Esophagus (tissue), 2 donors: ENCODE measurements at regions not wholly inside any gene's neighbourhood (a gene's known extent, or its start where the extent isn't known, plus 50 kb on each side); places are given as distances from the start of the nearest gene placed in this dataset.

Source experiments
- H3K27ac ChIP-seq, 2 donors: one replicate each; pipeline ENCODE4 v1.5.1; 2013; ENCODE audit warnings: low read depth in 2 of 2, mild to moderate bottlenecking in 2 of 2, inconsistent platforms in 1 of 2, low read length in 1 of 2, moderate library complexity in 1 of 2
- H3K27me3 ChIP-seq, 2 donors: one replicate each; pipeline ENCODE4 v1.6.1; 2013; ENCODE audit warnings: low read length in 2 of 2, control low read depth in 1 of 2, mild to moderate bottlenecking in 1 of 2; ENCODE audit not compliant: insufficient read depth in 2 of 2, control insufficient read depth in 1 of 2
- H3K36me3 ChIP-seq, 2 donors: one replicate each; pipeline ENCODE4 v1.6.1; 2013; ENCODE audit warnings: low read length in 1 of 2; ENCODE audit not compliant: control insufficient read depth in 2 of 2, insufficient read depth in 2 of 2
- H3K4me1 ChIP-seq, 2 donors: one replicate each; pipeline ENCODE4 v1.6.1; 2013; ENCODE audit warnings: low read length in 1 of 2; ENCODE audit not compliant: control insufficient read depth in 2 of 2, insufficient read depth in 2 of 2
- H3K4me3 ChIP-seq, 2 donors: one replicate each; pipeline ENCODE4 v1.5.1; 2013; ENCODE audit warnings: low read length in 2 of 2, mild to moderate bottlenecking in 2 of 2, low read depth in 1 of 2, moderate library complexity in 1 of 2
- H3K9me3 ChIP-seq, 2 donors: one replicate each; pipeline ENCODE4 v1.6.1; 2013; ENCODE audit warnings: mild to moderate bottlenecking in 2 of 2, low read depth in 1 of 2, low read length in 1 of 2, moderate library complexity in 1 of 2; ENCODE audit not compliant: control insufficient read depth in 2 of 2, insufficient read depth in 1 of 2
- WGBS, 2 donors: extraction: QIAGEN DNeasy Blood & Tissue Kit; methylation state at CpG; one replicate each; pipeline ENCODE4 v1.1.7; 2013; 5-methylcytosine and 5-hydroxymethylcytosine counted together
- donor health status: healthy with polysubstance abuse.
- donor health status: Bipolar disorder and iron deficiency.

DNA sequence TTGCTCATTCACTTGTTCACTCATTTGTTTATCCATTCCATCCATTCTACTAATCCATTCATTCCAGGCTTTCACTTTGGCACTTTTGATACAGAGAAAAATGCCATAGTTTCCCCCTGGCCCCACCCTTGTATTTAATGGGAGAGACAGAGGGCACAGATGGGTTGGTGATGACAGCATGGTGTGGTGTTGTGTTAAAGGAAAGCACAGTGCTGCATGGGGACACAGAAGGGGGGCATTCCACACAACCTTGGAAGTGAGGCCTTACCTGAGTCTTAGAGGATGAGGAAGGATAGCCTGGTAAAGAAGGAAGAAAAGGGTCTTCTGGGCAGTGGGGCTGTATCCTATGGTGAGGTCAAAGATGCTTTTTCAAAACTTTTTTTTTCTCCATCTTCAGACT, 248.5 kb upstream of the C11orf87 start:
- no peaks in the 10 kb centered on the region for H3K27me3 ChIP-seq
- H3K27ac ChIP-seq, result no peak overlapping the region
- H3K4me1 ChIP-seq, result no peaks in the 10 kb centered on the region
- H3K4me3 ChIP-seq, result no peak overlapping the region
- no peaks in the 10 kb centered on the region for H3K9me3 ChIP-seq
- no peaks in the 10 kb centered on the region for H3K36me3 ChIP-seq

DNA sequence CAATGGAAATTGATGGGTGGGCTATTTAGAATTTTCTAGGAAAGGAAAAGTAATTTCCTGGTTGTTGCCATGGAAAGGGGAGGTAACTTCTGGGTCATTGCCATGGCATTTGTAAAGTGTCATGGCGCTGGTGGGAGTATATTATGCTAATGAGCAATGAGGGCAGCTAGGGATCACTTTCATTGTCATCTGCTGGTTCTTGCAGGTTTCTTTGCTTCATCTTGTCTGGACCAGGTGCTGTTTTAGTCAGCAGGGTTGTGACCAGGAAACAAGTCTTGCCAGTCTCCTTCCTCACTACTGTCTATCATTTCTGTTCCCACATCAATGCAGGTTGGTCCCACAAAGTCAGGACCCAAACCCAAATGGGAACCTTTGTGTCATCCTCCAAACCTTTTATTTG, 237.6 kb upstream of the C11orf87 start:
- no peaks in the 10 kb centered on the region for H3K36me3 ChIP-seq
- no peaks in the 10 kb centered on the region for H3K4me1 ChIP-seq
- H3K4me3 ChIP-seq, result no peak overlapping the region
- H3K27me3 ChIP-seq, result no peaks in the 10 kb centered on the region
- 77 to 86% methylated on average over 1 of the region's 1 CpG for WGBS, 2 donors
- no peak overlapping the region for H3K27ac ChIP-seq
- H3K9me3 ChIP-seq, result no peaks in the 10 kb centered on the region

DNA sequence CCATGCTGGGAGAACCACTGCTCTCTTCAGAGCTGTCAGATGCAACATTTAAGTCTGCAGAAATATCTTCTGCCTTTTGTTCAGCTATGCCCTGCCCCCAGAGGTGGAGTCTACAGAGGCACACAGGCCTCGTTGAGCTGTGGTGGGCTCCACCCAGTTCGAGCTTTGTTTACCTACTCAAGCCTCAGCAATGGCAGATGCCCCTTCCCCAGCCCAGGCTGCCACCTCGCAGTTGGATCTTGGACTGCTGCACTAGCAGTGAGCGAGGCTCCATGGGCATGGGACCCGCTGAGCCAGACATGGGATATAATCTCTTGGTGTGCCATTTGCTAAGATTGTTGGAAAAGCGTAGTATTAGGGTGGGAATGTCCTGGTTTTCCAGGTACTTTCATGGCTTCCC, 229.1 kb upstream of the C11orf87 start:
- H3K27ac ChIP-seq, result no peak overlapping the region
- no peaks in the 10 kb centered on the region for H3K36me3 ChIP-seq
- WGBS, 2 donors, result 77 to 87% methylated on average over 6 of the region's 6 CpGs
- H3K4me1 ChIP-seq, result no peaks in the 10 kb centered on the region
- no peaks in the 10 kb centered on the region for H3K27me3 ChIP-seq
- peaks cover 0 to 3% of the 10 kb centered on the region in 2 donors for H3K9me3 ChIP-seq
- no peak overlapping the region for H3K4me3 ChIP-seq

DNA sequence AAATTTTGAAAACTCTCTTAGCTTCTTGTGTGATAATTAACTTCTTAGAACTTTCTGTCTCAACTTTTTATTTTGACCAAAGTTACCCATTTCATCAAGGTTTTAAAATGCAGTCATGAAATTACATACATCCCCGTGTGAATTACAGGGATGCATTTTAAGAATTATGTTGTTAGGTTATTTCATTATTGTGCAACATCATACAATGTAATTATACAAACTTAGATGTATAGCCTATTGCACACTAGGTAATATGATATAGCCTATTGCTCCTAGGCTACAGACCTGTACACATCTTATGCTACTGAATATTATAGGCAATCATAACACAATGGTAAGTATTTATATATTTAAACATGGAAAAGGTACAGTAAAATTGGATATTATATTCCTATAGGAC, 228.1 kb upstream of the C11orf87 start:
- Histone ChIP-seq H3K36me3 (no peaks in the 10 kb centered on the region), H3K27ac (no peak overlapping the region), H3K27me3 (no peaks in the 10 kb centered on the region), H3K9me3 (peaks cover 0 to 3% of the 10 kb centered on the region in 2 donors), H3K4me1 (no peaks in the 10 kb centered on the region), H3K4me3 (no peak overlapping the region)
- 74 to 78% methylated on average over 1 of the region's 1 CpG for WGBS, 2 donors

DNA sequence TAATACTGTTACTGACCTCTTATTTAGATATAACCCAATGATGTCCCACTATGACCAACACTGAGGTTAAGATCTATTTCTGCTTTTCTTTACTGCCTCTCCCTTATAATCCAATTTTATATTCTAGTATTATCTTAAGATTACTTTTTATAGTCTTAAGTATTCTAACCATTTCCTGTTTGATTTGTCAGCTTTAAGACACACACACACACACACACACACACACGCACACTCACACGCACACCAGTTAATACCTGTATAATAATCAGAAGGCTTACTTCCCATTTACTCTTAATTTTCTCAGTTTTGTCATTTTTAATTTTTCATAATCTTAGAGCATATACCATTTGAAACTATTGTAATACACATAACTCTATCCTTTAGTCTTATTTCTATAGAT, 226.0 kb upstream of the C11orf87 start:
- Histone ChIP-seq H3K4me1 (no peaks in the 10 kb centered on the region), H3K36me3 (no peaks in the 10 kb centered on the region), H3K27me3 (no peaks in the 10 kb centered on the region), H3K4me3 (no peak overlapping the region), H3K9me3 (peaks cover 0 to 3% of the 10 kb centered on the region in 2 donors), H3K27ac (no peak overlapping the region)
- WGBS, 2 donors, result 82 to 86% methylated on average over 2 of the region's 2 CpGs

DNA sequence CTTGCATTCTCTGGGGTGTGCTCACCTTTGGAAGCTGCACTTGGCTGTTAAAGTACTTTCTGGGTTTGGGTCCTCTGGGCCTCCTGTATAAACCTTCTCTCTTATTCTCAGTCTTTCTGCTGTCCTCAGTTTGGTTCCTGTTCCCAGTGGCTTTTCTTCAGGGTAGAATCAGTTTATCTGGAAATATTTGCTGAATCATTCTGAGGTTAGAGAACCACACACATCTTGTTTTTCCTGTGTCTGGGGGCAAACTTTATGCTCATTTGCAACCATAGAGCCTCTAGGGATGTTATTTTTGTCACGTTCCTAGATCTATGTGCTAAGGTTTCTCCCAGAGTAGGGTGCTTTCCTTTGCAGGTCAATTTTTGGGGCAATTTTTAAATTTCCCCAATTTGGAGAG, 224.3 kb upstream of the C11orf87 start:
- Histone ChIP-seq H3K4me3 (no peak overlapping the region), H3K4me1 (no peaks in the 10 kb centered on the region), H3K27ac (no peak overlapping the region), H3K9me3 (peaks cover 0 to 3% of the 10 kb centered on the region in 2 donors), H3K36me3 (no peaks in the 10 kb centered on the region), H3K27me3 (no peaks in the 10 kb centered on the region)
- WGBS, 2 donors, result 67 to 72% methylated on average over 1 of the region's 1 CpG

DNA sequence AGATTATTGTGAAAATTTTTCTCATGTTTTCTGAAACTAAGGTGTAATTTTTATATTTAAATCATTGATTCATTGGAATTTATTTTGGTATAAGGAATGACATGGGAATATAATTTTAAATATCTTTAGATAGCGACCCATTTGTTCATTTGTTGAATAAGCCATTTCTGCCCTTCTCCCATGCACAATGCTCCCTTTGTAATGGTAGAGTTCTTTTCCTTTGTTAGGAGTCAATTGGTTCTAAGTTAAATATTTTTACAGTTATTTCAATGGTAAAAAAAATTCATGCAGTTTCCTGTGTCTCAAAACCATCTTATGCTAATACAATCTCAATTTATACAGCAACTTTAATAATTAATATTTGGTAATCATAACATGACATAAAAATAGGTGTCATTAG, 218.8 kb upstream of the C11orf87 start:
- no peaks in the 10 kb centered on the region for H3K9me3 ChIP-seq
- H3K4me3 ChIP-seq, result no peak overlapping the region

DNA sequence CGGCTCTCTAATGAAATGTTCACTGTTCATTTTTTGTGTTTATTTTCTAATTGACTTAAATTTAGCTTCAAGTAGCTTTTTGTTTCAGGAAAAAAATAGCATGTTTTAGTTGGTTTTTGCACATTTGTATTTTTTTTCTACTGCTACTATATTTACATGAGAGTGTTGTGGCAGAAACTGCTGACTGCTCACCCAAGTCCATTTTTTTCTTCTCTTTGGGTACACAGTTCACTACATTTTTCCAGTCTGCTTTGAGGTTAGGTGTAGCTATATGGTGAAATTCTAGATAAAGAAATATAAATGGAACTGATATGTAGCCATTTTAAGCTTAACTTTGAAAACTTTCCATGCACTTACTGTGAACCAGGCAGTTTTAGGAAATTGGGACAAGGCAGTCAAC, 216.7 kb upstream of the C11orf87 start:
- WGBS, 2 donors, result 90 to 92% methylated on average over 1 of the region's 1 CpG
- Histone ChIP-seq H3K4me3 (no peak overlapping the region), H3K36me3 (no peaks in the 10 kb centered on the region), H3K4me1 (no peaks in the 10 kb centered on the region), H3K27ac (no peak overlapping the region), H3K27me3 (no peaks in the 10 kb centered on the region), H3K9me3 (no peaks in the 10 kb centered on the region)

More for the DNA sequence above, 218.8 kb upstream of the C11orf87 start:
- Histone ChIP-seq H3K27ac (no peak overlapping the region), H3K4me1 (no peaks in the 10 kb centered on the region), H3K36me3 (no peaks in the 10 kb centered on the region), H3K27me3 (no peaks in the 10 kb centered on the region)
- 67 to 89% methylated on average over 1 of the region's 1 CpG for WGBS, 2 donors

DNA sequence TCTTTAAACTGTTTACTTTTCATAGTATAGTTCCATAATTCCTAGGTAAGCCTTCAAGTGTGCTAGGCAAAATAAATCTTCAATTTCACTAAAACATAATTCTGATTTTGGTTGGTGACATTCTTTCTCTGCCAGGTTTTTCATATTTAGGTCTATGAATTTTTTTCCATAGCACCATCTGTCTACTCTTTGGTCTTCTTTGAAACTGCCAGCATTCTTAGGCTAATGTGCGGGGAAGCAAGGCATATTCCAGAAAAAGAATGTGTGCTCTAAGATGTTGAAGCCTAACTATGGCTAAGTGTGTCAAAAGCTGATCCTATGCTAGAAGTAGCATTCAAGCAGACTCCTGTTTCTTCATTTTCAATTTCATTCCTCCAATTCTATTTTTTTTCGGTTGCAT, 213.9 kb upstream of the C11orf87 start:
- H3K4me3 ChIP-seq, result no peak overlapping the region
- WGBS, 2 donors, result 44 to 61% methylated on average over 2 of the region's 2 CpGs
- H3K9me3 ChIP-seq, result no peaks in the 10 kb centered on the region
- H3K4me1 ChIP-seq, result no peaks in the 10 kb centered on the region
- no peaks in the 10 kb centered on the region for H3K27me3 ChIP-seq
- H3K36me3 ChIP-seq, result no peaks in the 10 kb centered on the region
- no peak overlapping the region for H3K27ac ChIP-seq

DNA sequence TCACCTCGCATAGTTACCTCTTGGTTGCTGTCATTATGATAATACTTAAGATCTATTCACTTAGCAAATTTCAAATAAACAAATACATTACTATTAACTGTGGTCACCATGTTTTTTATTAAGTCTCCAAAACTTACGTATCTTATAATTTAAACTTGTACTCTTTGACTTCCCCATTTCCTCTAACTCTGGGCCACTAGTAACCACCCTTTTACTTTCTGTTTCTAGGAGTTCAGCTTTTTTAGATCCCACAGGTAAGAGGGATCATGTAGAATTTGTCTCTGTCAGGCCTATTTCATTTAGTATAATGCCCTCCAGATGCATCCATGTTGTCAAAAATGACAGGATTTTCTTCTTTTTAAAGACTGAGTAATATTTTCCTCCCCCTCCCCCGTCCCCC, 212.4 kb upstream of the C11orf87 start:
- no peaks in the 10 kb centered on the region for H3K27me3 ChIP-seq
- no peaks in the 10 kb centered on the region for H3K4me1 ChIP-seq
- no peaks in the 10 kb centered on the region for H3K9me3 ChIP-seq
- 79 to 80% methylated on average over 3 of the region's 3 CpGs for WGBS, 2 donors
- H3K27ac ChIP-seq, result no peak overlapping the region
- no peak overlapping the region for H3K4me3 ChIP-seq
- no peaks in the 10 kb centered on the region for H3K36me3 ChIP-seq
